Dedifferentiated amniotic fluid mesenchymal stem cell (primary cell): ENCODE measurements at regions not wholly inside any gene's neighbourhood (a gene's known extent, or its start where the extent isn't known, plus 50 kb on each side); places are given as distances from the start of the nearest gene placed in this dataset.
"Not testable (repeated sequence)": the region's sequence is repeated elsewhere in the genome, so short reads cannot be mapped to it uniquely, and the experiment has no call there.

ENCODE experiments used
- DNase-seq: peaks from one replicate; pipeline ENCODE4 v3.0.0-alpha.2; 2016; ENCODE audit errors: extremely low spot score

- DNase-seq, result not testable (repeated sequence)
These were observed 384.0 kb downstream of the AEBP2 start for GRCh38 chr12:19823326-19823725.

DNA sequence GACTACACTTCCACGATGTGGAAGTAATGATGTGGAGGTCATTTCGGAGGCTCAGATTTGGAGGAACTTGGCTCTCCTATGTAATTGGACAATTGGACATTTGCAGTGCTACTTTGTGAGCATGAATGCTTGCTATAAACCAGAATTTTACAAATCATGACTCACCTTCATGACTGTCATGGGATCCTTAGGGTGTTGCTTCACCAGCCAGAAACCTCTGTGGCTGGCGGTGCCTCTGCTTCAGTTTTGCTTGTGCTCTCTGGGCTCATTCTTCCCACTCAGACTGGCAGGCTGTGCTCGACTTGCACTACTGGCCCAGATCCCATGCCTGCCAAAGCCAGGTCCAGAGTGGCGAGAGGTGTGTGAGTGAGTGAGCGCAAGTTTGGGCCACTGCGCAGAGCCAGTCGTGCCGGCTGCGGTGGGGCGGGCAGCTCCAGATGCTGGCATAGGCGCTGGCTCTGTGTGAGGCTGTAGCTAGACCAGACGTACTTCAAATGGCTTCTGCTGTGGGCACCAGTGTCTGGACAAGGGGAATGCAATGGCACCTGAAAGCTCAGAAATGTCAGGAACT, 387.8 kb downstream of the AEBP2 start:
- DNase-seq, result no peak

GRCh38 chr12:19829100-19829853, 390.0 kb downstream of the AEBP2 start:
- no peak for DNase-seq

DNA sequence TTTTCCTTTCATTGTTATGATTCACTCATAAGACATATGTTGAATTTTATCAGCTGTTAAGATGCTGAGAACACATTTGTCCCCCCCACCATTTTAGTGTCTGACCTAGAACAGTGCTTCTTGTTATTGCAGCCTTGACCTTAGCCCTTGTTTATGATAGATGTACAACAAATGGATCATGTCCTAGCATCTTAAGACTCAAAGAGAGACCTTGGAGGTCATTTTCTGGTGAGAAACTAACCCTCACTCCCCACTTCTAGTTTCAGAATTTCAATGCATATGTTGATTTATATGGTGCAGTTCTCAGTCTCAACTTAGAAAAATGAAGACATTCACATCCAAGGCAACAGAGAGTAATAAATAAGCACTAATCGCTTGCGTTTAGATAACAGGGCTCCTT, 391.2 kb downstream of the AEBP2 start:
- no peak for DNase-seq

- peak; percentile 48 for DNase-seq
These were observed 394.6 kb downstream of the AEBP2 start for GRCh38 chr12:19833775-19834501.

DNA sequence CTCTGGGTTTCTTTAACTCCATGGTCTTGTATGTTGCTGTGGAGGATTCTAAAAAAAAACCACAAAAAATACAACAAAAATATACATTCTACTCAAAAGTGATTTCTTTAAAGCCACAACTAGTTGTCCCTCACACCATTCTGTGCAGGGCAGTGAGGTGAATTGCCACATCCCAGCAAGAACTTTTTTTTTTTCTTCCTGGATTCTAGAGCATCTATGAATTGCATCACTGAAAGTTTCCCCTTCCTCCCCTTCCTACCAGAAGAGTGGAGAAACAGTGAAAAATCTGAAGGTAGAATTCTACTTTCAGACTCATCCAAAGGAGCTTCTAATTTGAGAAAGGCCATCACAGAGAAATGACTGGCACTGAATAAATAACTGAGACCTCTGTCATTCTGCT, 395.3 kb downstream of the AEBP2 start:
- no peak for DNase-seq

DNA sequence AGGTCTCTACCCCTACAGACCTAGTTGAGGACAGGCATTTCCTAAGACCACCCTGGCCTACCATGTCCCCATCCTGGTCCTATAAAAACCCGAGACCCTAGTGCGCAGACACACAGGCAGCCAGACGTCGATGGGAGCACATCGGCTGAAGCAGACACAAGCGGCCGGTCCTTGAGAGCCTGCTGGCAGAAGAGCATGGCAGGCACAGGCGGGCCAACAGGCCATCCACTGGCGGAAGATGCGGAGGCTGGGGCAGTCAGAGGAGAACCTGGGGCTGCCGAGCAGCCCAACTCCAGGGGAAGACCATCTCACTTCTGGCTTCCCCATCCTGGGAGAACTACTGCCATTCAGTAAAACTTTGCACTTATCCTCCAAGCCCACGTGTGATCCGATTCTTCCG, 396.8 kb downstream of the AEBP2 start:
- no peak for DNase-seq

DNA sequence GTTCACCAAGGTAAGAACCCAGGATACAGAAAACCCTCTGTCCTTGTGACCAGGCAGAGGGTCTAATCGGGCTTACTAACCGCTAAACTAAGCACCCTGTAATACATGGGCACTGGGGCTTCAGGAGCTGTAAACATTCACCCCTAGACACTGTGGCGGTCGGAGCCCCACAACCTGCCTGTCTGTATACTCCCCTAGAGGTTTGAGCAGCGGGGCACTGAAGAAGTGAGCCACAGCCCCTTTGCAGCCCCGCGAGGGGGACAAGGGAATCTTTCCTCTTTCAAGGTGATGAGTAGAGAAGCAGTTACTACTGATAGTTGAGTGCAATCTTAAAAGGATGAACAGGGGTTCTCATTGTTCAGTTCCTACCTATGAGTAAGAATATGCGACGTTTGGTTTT, 397.2 kb downstream of the AEBP2 start:
- DNase-seq, result no peak

GRCh38 chr12:19837543-19837942, 398.3 kb downstream of the AEBP2 start:
- DNase-seq, result no peak

GRCh38 chr12:19841451-19841850, 402.2 kb downstream of the AEBP2 start:
- no peak for DNase-seq

GRCh38 chr12:19842116-19842515, 402.8 kb downstream of the AEBP2 start:
- DNase-seq, result no peak

DNA sequence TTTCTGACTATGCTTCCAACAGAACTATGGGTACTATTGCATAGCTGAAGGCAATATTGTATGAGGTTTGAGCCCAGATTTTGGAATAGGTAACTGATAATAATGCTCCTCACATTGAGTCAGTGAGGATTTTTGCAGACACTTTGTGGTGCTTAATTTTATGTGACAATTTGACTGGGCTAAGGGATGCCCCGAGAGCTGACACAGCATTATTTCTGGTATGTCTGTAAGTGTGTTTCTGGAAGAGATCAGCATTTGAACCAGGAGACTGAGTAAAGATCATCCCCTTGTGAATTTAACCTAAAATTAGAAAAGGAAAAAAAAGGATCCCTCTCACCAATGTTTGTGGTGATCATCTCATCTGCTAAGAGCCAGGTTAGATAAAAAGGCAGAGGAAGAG, 404.9 kb downstream of the AEBP2 start:
- DNase-seq, result no peak

GRCh38 chr12:19846574-19846973, 407.3 kb downstream of the AEBP2 start:
- DNase-seq, result peak; percentile 35

- DNase-seq, result no peak
These were observed 408.2 kb downstream of the AEBP2 start for GRCh38 chr12:19847294-19848059.

GRCh38 chr12:19848421-19848820, 409.1 kb downstream of the AEBP2 start:
- no peak for DNase-seq

DNA sequence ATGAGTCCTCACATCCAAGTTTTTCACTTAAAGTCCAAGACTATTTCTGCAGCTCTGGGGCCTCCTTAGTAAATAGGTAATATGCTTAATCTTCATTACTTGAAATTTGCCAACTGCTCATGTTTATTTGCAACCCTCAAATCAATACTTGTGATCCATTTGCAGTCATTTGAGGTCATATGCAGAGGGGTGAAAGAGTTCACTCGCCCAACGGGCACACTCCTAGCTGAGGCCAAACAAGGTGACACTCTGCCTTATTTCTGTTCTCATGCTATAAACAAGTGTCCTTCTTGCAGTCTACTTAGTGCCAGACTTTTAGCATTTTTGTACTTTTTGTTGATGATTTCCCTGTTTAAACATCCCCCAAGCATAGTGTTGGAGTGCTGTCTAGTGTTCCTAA, 409.9 kb downstream of the AEBP2 start:
- no peak for DNase-seq

DNA sequence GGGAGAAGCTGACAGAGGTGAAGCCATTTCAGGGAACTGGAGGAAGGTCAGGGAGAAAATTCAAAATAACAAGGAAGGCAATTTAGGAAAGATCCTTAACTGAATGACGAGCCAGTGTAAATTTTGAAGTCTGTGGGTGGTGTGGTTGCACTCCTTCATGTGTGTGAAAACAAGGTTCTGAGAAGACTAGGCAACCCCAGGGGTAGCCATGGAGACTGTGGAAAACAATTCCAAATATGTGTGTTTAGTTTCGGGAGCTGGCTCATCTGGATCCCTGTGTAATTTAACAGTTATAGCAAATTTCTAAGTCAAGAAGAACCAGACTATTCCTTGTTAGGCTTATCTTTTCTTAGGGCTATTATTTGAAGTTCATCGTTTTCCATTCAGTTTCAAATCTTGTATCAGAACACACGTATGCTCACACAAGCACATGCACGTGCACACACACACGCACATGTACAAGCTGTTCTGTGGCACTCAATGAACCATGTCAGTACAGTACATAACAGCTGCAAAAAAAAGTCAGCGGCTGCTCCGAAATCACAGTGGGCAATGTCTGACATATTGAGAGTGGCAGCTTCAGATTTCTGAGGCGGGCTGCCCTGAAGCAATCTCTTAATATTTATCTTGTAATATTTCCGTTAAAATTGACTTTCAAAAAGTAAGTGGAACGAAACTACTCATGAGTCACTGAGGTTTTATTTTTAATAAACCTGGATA, 411.2 kb downstream of the AEBP2 start:
- DNase-seq, result peak; percentile 70

GRCh38 chr12:19852100-19852855, 413.0 kb downstream of the AEBP2 start:
- no peak for DNase-seq

DNA sequence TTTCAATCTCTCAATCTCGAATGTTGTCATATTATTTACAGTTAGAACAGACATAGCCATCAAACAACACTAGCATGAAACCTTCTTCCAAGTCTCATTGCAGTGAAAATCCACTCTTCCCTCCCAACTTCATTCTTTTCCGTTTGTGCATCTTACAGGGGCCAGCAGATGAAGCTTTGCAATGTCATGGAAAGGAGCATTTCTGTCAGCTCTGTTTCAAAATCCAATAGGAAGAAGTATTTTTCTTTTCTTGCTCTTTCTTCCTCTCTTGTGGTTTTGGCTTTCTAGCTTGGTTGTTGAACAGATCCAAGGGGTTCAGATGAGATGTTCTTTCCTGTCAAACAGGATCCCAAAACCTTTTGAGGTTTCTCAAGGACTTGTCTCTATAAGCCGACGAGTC, 416.6 kb downstream of the AEBP2 start:
- no peak for DNase-seq

- peak; percentile 30 for DNase-seq
These were observed 417.1 kb downstream of the AEBP2 start for GRCh38 chr12:19856389-19856788.

- no peak for DNase-seq
These were observed 417.9 kb downstream of the AEBP2 start for GRCh38 chr12:19857204-19857603.
